HepG2 (cell line): ENCODE measurements at regions not wholly inside any gene's neighbourhood (a gene's known extent, or its start where the extent isn't known, plus 50 kb on each side); places are given as distances from the start of the nearest gene placed in this dataset.
"Not testable (repeated sequence)": the region's sequence is repeated elsewhere in the genome, so short reads cannot be mapped to it uniquely, and the experiment has no call there.

Source experiments
- ARID5B ChIP-seq: IDR thresholded peaks from 2 replicates; pipeline ENCODE4 v1.4.0; 2020; ENCODE audit warnings: mild to moderate bottlenecking, missing genetic modification reagents
- ERF ChIP-seq: IDR thresholded peaks from 2 replicates; pipeline ENCODE4 v1.6.1; 2018; ENCODE audit warnings: missing biosample characterization, missing genetic modification reagents
- HDAC1 ChIP-seq: sonication (generic); formaldehyde crosslinking; IDR thresholded peaks from 2 replicates; pipeline ENCODE4 v1.5.1; 2020; ENCODE audit warnings: mild to moderate bottlenecking, missing genetic modification reagents
- HMG20A ChIP-seq: IDR thresholded peaks from 2 replicates; pipeline ENCODE4 v1.6.1; 2016; ENCODE audit warnings: borderline replicate concordance
- PHF21A ChIP-seq: sonication (generic); formaldehyde crosslinking; IDR thresholded peaks from 2 replicates; pipeline ENCODE4 v1.5.0; 2020; ENCODE audit warnings: mild to moderate bottlenecking, missing genetic modification reagents
- RERE ChIP-seq: IDR thresholded peaks from 2 replicates; pipeline ENCODE4 v1.6.1; 2016; ENCODE audit warnings: low read depth, missing genetic modification reagents, missing compliant biosample characterization
- SMAD3 ChIP-seq: sonication (generic); formaldehyde crosslinking; IDR thresholded peaks from 2 replicates; pipeline ENCODE4 v1.4.0; 2020; ENCODE audit warnings: missing genetic modification reagents
- SOX13 ChIP-seq, 3 experiments: fragments of 450-650 bp in 1 of 3; sonication (generic) in 1 of 3; formaldehyde crosslinking in 1 of 3; IDR thresholded peaks in 2 of 3; conservative IDR thresholded peaks in 1 of 3; 2 replicates each; pipeline versions ENCODE4 v1.5.0 to v1.6.1; 2016 to 2020; ENCODE audit warnings: antibody characterized with exemption in 1 of 3, mild to moderate bottlenecking in 1 of 3, missing compliant biosample characterization in 1 of 3, missing genetic modification reagents in 1 of 3, moderate library complexity in 1 of 3
- TBX3 ChIP-seq: fragments of 450-650 bp; IDR thresholded peaks from 2 replicates; pipeline ENCODE4 v1.6.1; 2017; ENCODE audit warnings: antibody characterized with exemption, mild to moderate bottlenecking, inconsistent platforms, borderline replicate concordance
- ZFX ChIP-seq: sonication (generic); formaldehyde crosslinking; IDR thresholded peaks from 2 replicates; pipeline ENCODE4 v1.4.0; 2020; ENCODE audit warnings: mild to moderate bottlenecking, low read depth, missing genetic modification reagents, moderate library complexity
- ZFY ChIP-seq: sonication (generic); formaldehyde crosslinking; IDR thresholded peaks from 2 replicates; pipeline ENCODE4 v1.4.0; 2020; ENCODE audit warnings: missing genetic modification reagents
- ZKSCAN8 ChIP-seq: IDR thresholded peaks from 2 replicates; pipeline ENCODE4 v1.6.1; 2016; ENCODE audit warnings: borderline replicate concordance, missing genetic modification reagents, missing compliant biosample characterization
- TF ChIP-seq, protein P1 (sequence below): sonication (generic); formaldehyde crosslinking; IDR thresholded peaks from 2 replicates; pipeline ENCODE4 v1.4.0; 2020; ENCODE audit warnings: missing genetic modification reagents
- TF ChIP-seq, protein P2 (sequence below): sonication (generic); formaldehyde crosslinking; IDR thresholded peaks from 2 replicates; pipeline ENCODE4 v1.5.0; 2020; ENCODE audit warnings: mild to moderate bottlenecking, missing genetic modification reagents, borderline replicate concordance

DNA sequence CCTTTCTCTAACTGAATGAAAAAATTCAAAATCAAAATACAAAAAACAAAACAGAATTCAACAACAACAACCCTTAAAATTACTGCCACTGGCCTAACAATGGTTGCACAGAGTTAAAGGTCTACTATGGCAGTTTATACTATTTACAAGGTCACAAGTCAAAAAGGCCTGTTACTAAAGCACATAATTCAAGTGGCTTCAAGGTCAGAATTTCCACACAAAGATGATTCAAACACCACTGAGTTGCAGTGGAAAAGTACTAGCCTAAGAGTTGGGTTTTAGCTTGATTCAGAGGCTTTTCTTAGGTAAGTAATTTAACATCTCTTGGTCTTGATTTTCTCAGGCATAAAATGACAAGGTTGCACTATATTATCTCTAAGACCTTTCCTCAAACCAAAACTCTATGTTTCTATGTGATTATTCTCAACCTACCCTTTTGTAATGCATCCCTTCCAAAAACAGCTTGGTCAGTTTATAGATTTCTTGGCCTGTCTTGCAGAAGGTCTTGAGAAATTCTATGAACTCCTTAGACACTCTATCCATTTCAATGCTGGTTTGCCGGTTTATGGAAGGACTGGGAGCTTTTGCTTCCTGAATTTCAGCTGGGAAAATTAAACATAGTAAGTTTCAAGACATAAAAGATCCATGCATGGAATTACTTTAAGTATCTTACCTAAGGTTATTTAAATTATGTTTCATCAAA is 189.8 kb upstream of the KCTD7 start (continued):
- peak; percentile 30; the same call in 1 of the 2 replicates for TF ChIP-seq RERE (CRISPR knock-in tag)
- TF ChIP-seq, protein P1, sequence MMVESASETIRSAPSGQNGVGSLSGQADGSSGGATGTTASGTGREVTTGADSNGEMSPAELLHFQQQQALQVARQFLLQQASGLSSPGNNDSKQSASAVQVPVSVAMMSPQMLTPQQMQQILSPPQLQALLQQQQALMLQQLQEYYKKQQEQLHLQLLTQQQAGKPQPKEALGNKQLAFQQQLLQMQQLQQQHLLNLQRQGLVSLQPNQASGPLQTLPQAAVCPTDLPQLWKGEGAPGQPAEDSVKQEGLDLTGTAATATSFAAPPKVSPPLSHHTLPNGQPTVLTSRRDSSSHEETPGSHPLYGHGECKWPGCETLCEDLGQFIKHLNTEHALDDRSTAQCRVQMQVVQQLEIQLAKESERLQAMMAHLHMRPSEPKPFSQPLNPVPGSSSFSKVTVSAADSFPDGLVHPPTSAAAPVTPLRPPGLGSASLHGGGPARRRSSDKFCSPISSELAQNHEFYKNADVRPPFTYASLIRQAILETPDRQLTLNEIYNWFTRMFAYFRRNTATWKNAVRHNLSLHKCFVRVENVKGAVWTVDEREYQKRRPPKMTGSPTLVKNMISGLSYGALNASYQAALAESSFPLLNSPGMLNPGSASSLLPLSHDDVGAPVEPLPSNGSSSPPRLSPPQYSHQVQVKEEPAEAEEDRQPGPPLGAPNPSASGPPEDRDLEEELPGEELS (CRISPR knock-in tag): peak; percentile 79
- TF ChIP-seq ARID5B (CRISPR knock-in tag): peak; percentile 85
- peak; percentile 58; the same call in 1 of the 2 replicates for TF ChIP-seq HMG20A
- 0 out of 2 replicates have a peak, but pooled peaks have one; percentile 21 for TF ChIP-seq ZFX (CRISPR knock-in tag)
- peak; percentile 34; the same call in 1 of the 2 replicates for TF ChIP-seq PHF21A
- TF ChIP-seq, protein P2, sequence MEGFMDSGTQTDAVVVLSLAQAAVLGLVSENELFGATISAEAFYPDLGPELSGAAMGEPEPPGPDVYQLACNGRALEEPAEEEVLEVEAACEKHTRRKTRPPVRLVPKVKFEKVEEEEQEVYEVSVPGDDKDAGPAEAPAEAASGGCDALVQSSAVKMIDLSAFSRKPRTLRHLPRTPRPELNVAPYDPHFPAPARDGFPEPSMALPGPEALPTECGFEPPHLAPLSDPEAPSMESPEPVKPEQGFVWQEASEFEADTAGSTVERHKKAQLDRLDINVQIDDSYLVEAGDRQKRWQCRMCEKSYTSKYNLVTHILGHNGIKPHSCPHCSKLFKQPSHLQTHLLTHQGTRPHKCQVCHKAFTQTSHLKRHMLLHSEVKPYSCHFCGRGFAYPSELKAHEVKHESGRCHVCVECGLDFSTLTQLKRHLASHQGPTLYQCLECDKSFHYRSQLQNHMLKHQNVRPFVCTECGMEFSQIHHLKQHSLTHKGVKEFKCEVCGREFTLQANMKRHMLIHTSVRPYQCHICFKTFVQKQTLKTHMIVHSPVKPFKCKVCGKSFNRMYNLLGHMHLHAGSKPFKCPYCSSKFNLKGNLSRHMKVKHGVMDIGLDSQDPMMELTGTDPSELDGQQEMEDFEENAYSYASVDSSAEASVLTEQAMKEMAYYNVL: 0 out of 2 replicates have a peak, but pooled peaks have one; percentile 44
- TF ChIP-seq SOX13 (IDR thresholded peaks at IDR 0.05): not testable (repeated sequence)
- TF ChIP-seq SOX13 (CRISPR knock-in tag; conservative IDR thresholded peaks at IDR 0.05 in 1 of 2, IDR thresholded peaks at IDR 0.05 in 1 of 2): peak in 1 of 2 experiments; percentile 89; a peak in 2 of 4 replicates
- 0 out of 2 replicates have a peak, but pooled peaks have one; percentile 59 for TF ChIP-seq SMAD3 (CRISPR knock-in tag)
- 0 out of 2 replicates have a peak, but pooled peaks have one; percentile 28 for TF ChIP-seq ERF (CRISPR knock-in tag)
- 0 out of 2 replicates have a peak, but pooled peaks have one; percentile 15 for TF ChIP-seq ZFY (CRISPR knock-in tag)
- TF ChIP-seq TBX3: peak; percentile 38; the same call in 1 of the 2 replicates
- TF ChIP-seq ZKSCAN8 (CRISPR knock-in tag): peak; percentile 47; the same call in 1 of the 2 replicates
- peak; percentile 33; the same call in 1 of the 2 replicates for TF ChIP-seq HDAC1 (CRISPR knock-in tag)
